CD4-positive, alpha-beta memory T cell (primary cell): ENCODE measurements at regions not wholly inside any gene's neighbourhood (a gene's known extent, or its start where the extent isn't known, plus 50 kb on each side); places are given as distances from the start of the nearest gene placed in this dataset.
"Not testable (repeated sequence)": the region's sequence is repeated elsewhere in the genome, so short reads cannot be mapped to it uniquely, and the experiment has no call there.

Experiments
- CTCF ChIA-PET: fragments of 350-600 bp; sonication (Branson Sonifier 250); formaldehyde crosslinking; loops from one replicate; lab custom pipeline; 2021; ENCODE audit warnings: inconsistent platforms; ENCODE audit not compliant: partially characterized antibody; lab: Charles Lee
- POLR2A ChIA-PET: fragments of 350-600 bp; sonication (Branson Sonifier 250); formaldehyde crosslinking; loops from one replicate; lab custom pipeline; 2021; ENCODE audit not compliant: partially characterized antibody; lab: Charles Lee
- DNase-seq, 5 donors: peaks; one replicate each; pipeline versions ENCODE4 v3.0.0 to v3.0.0-alpha.2; 2020 to 2022; ENCODE audit warnings: mixed read lengths in 1 of 5
- H3K27ac ChIP-seq: one replicate; pipeline ENCODE4 v1.7.0; 2013; ENCODE audit warnings: low read depth, low read length
- H3K27me3 ChIP-seq: 2 replicates; pipeline ENCODE4 v1.7.0; 2013; ENCODE audit warnings: mild to moderate bottlenecking, low read length, moderate library complexity; ENCODE audit not compliant: insufficient read depth
- H3K36me3 ChIP-seq: 2 replicates; pipeline ENCODE4 v1.7.0; 2013; ENCODE audit warnings: mild to moderate bottlenecking, low read length, moderate library complexity; ENCODE audit not compliant: insufficient read depth
- H3K4me1 ChIP-seq: 2 replicates; pipeline ENCODE4 v1.7.0; 2013; ENCODE audit warnings: mild to moderate bottlenecking, low read length, moderate library complexity; ENCODE audit not compliant: insufficient read depth
- H3K4me3 ChIP-seq, 2 donors: one replicate each; pipeline ENCODE4 v1.7.0; 2013; ENCODE audit warnings: low read length in 2 of 2, mild to moderate bottlenecking in 1 of 2
- H3K9me3 ChIP-seq, 2 donors: one replicate each; pipeline ENCODE4 v1.7.0; 2013; ENCODE audit warnings: low read length in 2 of 2, control low read depth in 1 of 2; ENCODE audit not compliant: control insufficient read depth in 1 of 2
- H3K27ac Mint-ChIP-seq, 7 donors: one replicate each; pipeline ENCODE4 v1.8.0; 2020 to 2021; ENCODE audit warnings: mixed read lengths in 7 of 7, mild to moderate bottlenecking in 6 of 7, inconsistent platforms in 3 of 7, moderate library complexity in 3 of 7
- H3K27me3 Mint-ChIP-seq, 2 donors: one replicate each; pipeline ENCODE4 v1.8.0; 2020 to 2021; ENCODE audit warnings: mixed read lengths in 2 of 2
- H3K36me3 Mint-ChIP-seq, 2 donors: one replicate each; pipeline ENCODE4 v1.8.0; 2020 to 2021; ENCODE audit warnings: mixed read lengths in 2 of 2, inconsistent platforms in 1 of 2, mild to moderate bottlenecking in 1 of 2
- H3K4me1 Mint-ChIP-seq, 4 donors: one replicate each; pipeline ENCODE4 v1.8.0; 2020 to 2021; ENCODE audit warnings: mixed read lengths in 4 of 4, mild to moderate bottlenecking in 1 of 4
- H3K4me3 Mint-ChIP-seq, 8 donors: one replicate each; pipeline ENCODE4 v1.8.0; 2020 to 2021; ENCODE audit warnings: mixed read lengths in 8 of 8, mild to moderate bottlenecking in 7 of 8, moderate library complexity in 6 of 8, inconsistent platforms in 3 of 8
- H3K9me3 Mint-ChIP-seq, 8 donors: one replicate each; pipeline ENCODE4 v1.8.0; 2020 to 2021; ENCODE audit warnings: mixed read lengths in 8 of 8, mild to moderate bottlenecking in 5 of 8, inconsistent platforms in 3 of 8, moderate library complexity in 1 of 8
- intact Hi-C: fragments of 100-400 bp; cut with micrococcal nuclease; formaldehyde crosslinking; loops from one replicate; pipeline ENCODE4 v1.15.1; 2023

DNA sequence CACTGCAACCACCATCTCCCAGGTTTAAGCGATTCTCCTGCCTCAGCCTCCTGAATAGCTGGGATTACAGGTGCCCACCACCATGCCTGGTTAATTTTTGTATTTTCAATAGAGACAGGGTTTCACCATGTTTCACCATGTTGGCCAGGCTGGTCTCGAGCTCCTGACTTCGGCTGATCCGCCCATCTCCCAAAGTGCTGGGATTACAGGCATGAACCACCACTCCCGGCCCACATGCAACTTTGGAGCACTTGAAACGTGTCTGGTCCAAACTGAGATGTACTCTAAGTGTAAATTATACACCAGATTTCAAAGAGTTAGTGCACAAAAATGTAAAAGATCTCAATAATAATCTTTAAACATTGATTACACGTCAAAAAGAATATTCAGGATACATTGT is 154.1 kb downstream of the RGS9 start:
- POLR2A ChIA-PET, H3K27ac ChIP-seq, intact Hi-C loops, H3K27me3 ChIP-seq, H3K4me3 ChIP-seq, DNase-seq, H3K9me3 Mint-ChIP-seq, H3K36me3 Mint-ChIP-seq, H3K4me3 Mint-ChIP-seq, H3K9me3 ChIP-seq, H3K4me1 ChIP-seq, H3K4me1 Mint-ChIP-seq, H3K36me3 ChIP-seq, H3K27me3 Mint-ChIP-seq, CTCF ChIA-PET, H3K27ac Mint-ChIP-seq: not testable (repeated sequence)

DNA sequence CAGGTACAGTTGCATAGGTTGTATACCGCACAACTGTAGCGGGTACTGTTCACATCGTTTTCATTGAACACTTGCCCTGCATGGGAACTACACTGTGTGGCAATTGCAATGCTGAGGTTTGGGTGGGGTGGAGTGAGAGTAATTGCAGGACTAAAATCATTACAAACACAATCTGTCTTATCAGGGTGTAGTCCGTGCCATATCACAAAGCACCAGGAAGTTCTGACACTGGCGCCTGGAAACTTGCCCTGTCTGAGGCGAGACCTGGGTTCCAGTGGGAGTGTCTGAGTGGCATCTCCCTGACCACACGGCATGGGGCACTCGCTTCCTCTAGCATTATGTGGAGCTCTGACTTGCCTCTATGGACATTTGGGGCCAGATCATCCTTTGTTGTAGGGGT is 153.4 kb downstream of the RGS9 start:
- Mint-ChIP-seq H3K4me1 (peaks cover 0 to 6% (median 4%) of the 10 kb centered on the region in 4 donors), H3K9me3 (no peaks in the 10 kb centered on the region), H3K27me3 (peaks cover 0 to 2% of the 10 kb centered on the region in 2 donors), H3K27ac (no peak overlapping the region), H3K36me3 (no peaks in the 10 kb centered on the region), H3K4me3 (no peak overlapping the region)
- Histone ChIP-seq H3K4me1 (no peaks in the 10 kb centered on the region), H3K27ac (no peak overlapping the region), H3K27me3 (no peaks in the 10 kb centered on the region), H3K36me3 (no peaks in the 10 kb centered on the region), H3K9me3 (no peaks in the 10 kb centered on the region), H3K4me3 (no peak overlapping the region)
- intact Hi-C loops: no loop called here
- DNase-seq: no peak
- ChIA-PET CTCF (no interaction called here), POLR2A (no interaction called here)

GRCh38 chr17:65290056-65290455 is 152.9 kb downstream of the RGS9 start:
- H3K4me3 ChIP-seq: no peak overlapping the region
- H3K4me1 ChIP-seq: no peaks in the 10 kb centered on the region
- Mint-ChIP-seq H3K27me3 (peaks cover 0 to 2% of the 10 kb centered on the region in 2 donors), H3K4me1 (peaks cover 0 to 6% (median 4%) of the 10 kb centered on the region in 4 donors), H3K27ac (no peak overlapping the region), H3K4me3 (no peak overlapping the region), H3K36me3 (no peaks in the 10 kb centered on the region), H3K9me3 (peaks cover 0 to under 1% (median 0%) of the 10 kb centered on the region in 8 donors)
- ChIA-PET POLR2A (no interaction called here), CTCF (no interaction called here)
- intact Hi-C loops: no loop called here
- no peak for DNase-seq
- H3K27me3 ChIP-seq: no peaks in the 10 kb centered on the region
- H3K27ac ChIP-seq: no peak overlapping the region
- no peaks in the 10 kb centered on the region for H3K36me3 ChIP-seq
- H3K9me3 ChIP-seq: no peaks in the 10 kb centered on the region

- Mint-ChIP-seq H3K36me3 (no peaks in the 10 kb centered on the region), H3K27ac (peak overlapping the region in 1 of 7 donors; percentile 37), H3K27me3 (peaks cover 2 to 3% of the 10 kb centered on the region in 2 donors), H3K9me3 (peaks cover 0 to 12% (median 0%) of the 10 kb centered on the region in 8 donors), H3K4me3 (no peak overlapping the region), H3K4me1 (no peaks in the 10 kb centered on the region)
- Histone ChIP-seq H3K4me3 (no peak overlapping the region), H3K9me3 (no peaks in the 10 kb centered on the region), H3K4me1 (no peaks in the 10 kb centered on the region), H3K27me3 (no peaks in the 10 kb centered on the region), H3K36me3 (no peaks in the 10 kb centered on the region), H3K27ac (no peak overlapping the region)
- ChIA-PET POLR2A (no interaction called here), CTCF (no interaction called here)
- DNase-seq: no peak
- intact Hi-C loops: no loop called here
Measured at GRCh38 chr17:65287040-65287439, 149.9 kb downstream of the RGS9 start.

DNA sequence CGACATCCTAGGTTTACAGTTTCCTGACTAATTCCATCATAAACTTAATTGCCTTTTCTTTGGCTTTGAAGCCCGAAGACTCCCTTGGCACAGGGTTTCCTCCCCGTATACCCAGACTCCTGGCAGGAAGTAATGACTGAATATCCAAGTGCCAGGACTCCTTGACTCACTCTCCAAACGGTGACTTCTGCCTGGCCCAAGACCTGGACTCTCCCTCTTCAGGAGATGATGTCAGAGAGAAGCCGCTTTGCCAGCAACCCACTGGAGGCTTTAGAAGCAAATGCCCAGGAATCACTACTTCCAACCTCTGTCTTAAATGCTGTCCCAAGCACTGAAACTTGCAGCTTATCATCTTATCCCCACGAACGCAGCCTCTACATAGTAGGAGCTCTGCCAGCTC is 146.5 kb downstream of the RGS9 start:
- H3K4me1 Mint-ChIP-seq: no peaks in the 10 kb centered on the region
- H3K9me3 Mint-ChIP-seq: peaks cover 0 to 12% (median 0%) of the 10 kb centered on the region in 8 donors
- Histone ChIP-seq H3K27ac (no peak overlapping the region), H3K4me1 (no peaks in the 10 kb centered on the region), H3K4me3 (no peak overlapping the region), H3K9me3 (no peaks in the 10 kb centered on the region), H3K27me3 (no peaks in the 10 kb centered on the region), H3K36me3 (no peaks in the 10 kb centered on the region)
- CTCF ChIA-PET: no interaction called here
- peaks cover 2 to 3% of the 10 kb centered on the region in 2 donors for H3K27me3 Mint-ChIP-seq
- no peak overlapping the region for H3K27ac Mint-ChIP-seq
- H3K4me3 Mint-ChIP-seq: no peak overlapping the region
- DNase-seq: no peak
- intact Hi-C loops: no loop called here
- H3K36me3 Mint-ChIP-seq: no peaks in the 10 kb centered on the region
- POLR2A ChIA-PET: no interaction called here

DNA sequence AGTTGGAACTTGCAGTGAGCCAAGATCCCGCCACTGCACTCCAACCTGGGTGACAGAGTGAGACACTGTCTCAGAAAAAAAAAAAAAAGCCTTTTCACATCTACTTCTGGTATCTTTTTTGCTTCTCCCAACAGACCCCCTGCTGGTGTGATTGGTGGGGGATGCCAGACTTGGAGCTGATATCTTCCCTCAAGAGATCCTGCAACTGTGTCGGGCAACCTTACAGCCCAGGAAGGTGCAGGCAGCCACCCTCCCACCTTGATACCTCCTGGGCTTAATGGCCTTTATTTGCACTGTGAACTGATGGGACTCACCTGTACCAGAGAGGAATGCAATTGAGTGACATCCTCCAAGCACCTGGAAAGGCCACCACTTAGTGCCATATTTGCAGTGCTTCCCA is 142.3 kb downstream of the RGS9 start:
- H3K4me3 ChIP-seq: no peak overlapping the region
- intact Hi-C loops: no loop called here
- no peaks in the 10 kb centered on the region for H3K36me3 Mint-ChIP-seq
- peaks cover 0 to 8% (median 0%) of the 10 kb centered on the region in 8 donors for H3K9me3 Mint-ChIP-seq
- no peak overlapping the region for H3K4me3 Mint-ChIP-seq
- H3K27me3 Mint-ChIP-seq: peaks cover 5 to 18% of the 10 kb centered on the region in 2 donors
- H3K4me1 ChIP-seq: no peaks in the 10 kb centered on the region
- CTCF ChIA-PET: no interaction called here
- POLR2A ChIA-PET: no interaction called here
- no peaks in the 10 kb centered on the region for H3K9me3 ChIP-seq
- H3K4me1 Mint-ChIP-seq: peaks cover 0 to 7% (median 2%) of the 10 kb centered on the region in 4 donors
- H3K36me3 ChIP-seq: no peaks in the 10 kb centered on the region
- no peak overlapping the region for H3K27ac Mint-ChIP-seq
- no peak for DNase-seq
- no peaks in the 10 kb centered on the region for H3K27me3 ChIP-seq
- H3K27ac ChIP-seq: no peak overlapping the region

GRCh38 chr17:65278820-65279184 is 141.6 kb downstream of the RGS9 start:
- H3K27me3 ChIP-seq: no peaks in the 10 kb centered on the region
- ChIA-PET CTCF (no interaction called here), POLR2A (no interaction called here)
- H3K36me3 ChIP-seq: no peaks in the 10 kb centered on the region
- no peak overlapping the region for H3K27ac ChIP-seq
- H3K36me3 Mint-ChIP-seq: no peaks in the 10 kb centered on the region
- H3K4me1 Mint-ChIP-seq: peaks cover 0 to 7% (median 2%) of the 10 kb centered on the region in 4 donors
- no peak for DNase-seq
- H3K4me3 ChIP-seq: no peak overlapping the region
- no peak overlapping the region for H3K4me3 Mint-ChIP-seq
- intact Hi-C loops: no loop called here
- no peak overlapping the region for H3K27ac Mint-ChIP-seq
- H3K27me3 Mint-ChIP-seq: peaks cover 5 to 15% of the 10 kb centered on the region in 2 donors
- peaks cover 0 to 8% (median 0%) of the 10 kb centered on the region in 8 donors for H3K9me3 Mint-ChIP-seq
- H3K9me3 ChIP-seq: no peaks in the 10 kb centered on the region
- H3K4me1 ChIP-seq: no peaks in the 10 kb centered on the region
